GM21723 (cell line): ENCODE measurements at regions not wholly inside any gene's neighbourhood (a gene's known extent, or its start where the extent isn't known, plus 50 kb on each side); places are given as distances from the start of the nearest gene placed in this dataset.

ENCODE experiments used
- ATAC-seq: cut with Tn5 transposase; IDR thresholded peaks from one replicate; pipeline ENCODE4 v1.9.1; 2021; ENCODE audit warnings: mild to moderate bottlenecking, moderate library complexity; ENCODE audit not compliant: unreplicated experiment

DNA sequence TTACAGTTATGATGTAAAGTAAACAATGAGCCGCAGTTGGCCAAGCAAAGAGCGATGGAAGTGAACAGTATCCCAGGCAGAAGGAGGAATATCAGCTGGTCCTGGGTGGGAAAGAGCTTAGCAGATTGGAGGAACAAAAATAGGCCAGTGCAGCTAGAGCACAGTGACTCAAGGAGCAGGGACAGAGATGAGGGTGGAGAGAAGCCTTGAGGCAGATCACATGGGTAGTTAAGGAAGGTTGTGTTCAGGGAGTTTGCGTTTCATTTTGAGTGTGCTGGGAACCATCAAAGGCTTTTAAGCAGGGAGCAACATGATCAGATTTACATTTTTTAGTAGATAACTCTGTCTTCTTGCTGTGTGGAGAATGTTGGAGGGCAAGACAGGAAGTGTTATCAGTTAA lies 113.6 kb downstream of the OAT start:
- ATAC-seq = no peak

GRCh38 chr10:124303662-124304418 lies 114.9 kb downstream of the OAT start:
- no peak for ATAC-seq

DNA sequence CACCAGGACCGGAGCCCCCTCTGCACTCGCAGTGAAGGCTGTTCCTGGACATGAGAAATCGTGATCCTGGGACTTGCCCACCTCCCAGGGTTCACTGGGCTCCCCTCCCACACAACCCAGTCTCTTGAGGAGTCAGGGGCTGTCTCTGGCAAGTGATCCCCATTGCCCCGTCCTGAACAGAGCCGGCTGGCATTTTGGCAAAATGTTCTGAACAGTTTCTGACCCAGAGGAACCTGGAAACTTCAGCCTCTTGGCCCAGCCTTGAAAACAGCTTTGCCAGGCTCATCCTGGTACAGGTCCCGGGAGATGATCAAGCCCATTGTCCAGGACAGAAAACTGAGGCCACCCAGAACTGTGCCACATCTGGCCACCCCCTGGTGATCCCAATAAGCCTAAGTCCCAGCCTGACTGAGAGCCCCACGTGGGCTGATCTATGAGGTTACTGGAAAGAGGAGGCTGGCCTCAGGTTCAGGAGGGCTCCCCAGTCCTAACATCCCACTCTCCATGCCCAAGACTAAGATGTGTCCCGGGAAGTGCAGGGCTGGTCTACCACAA lies 115.7 kb downstream of the OAT start:
- no peak for ATAC-seq

- ATAC-seq = no peak
These were observed 117.0 kb downstream of the OAT start for GRCh38 chr10:124301736-124302135.

GRCh38 chr10:124300735-124301134 lies 118.0 kb downstream of the OAT start:
- no peak for ATAC-seq

DNA sequence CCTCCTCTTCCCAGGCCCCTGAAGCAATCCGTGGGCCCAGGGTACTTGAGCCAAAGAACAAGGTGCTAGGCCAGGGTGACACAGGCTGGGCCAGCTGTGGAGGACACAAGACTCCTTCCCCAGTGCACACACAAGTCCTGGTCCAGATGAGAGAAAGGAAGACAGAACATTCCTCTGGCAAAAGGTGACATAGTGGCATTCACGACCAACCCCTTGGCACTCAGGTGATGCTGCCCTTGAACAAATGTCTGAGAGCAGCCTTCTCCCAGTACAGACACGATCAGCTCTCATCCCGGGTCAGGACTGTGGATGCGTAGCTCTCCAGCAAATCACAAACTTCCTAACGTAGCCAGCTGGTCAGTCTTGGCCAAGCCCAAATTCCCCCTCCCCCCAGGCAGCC lies 118.5 kb downstream of the OAT start:
- ATAC-seq = no peak

GRCh38 chr10:124299696-124300095 lies 119.0 kb downstream of the OAT start:
- ATAC-seq = no peak

DNA sequence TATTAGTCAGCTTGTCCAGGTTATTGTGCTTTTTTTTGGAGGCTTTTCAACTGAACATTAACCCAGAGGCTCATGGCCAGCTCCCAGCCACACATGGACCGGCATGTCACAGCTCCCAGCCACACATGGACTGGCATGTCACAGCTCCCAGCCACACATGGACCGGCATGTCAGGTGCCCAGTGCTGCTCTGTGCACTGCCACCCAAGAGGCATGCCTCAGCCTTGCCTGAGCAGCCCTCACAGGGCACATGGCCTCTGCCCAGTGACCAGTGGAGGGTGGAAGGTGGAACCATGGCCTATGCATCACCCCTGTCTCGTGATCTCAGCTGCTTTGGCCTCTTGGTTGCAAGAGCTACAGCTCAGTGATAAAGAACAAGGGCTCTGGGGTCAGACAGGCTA lies 119.8 kb downstream of the OAT start:
- no peak for ATAC-seq

DNA sequence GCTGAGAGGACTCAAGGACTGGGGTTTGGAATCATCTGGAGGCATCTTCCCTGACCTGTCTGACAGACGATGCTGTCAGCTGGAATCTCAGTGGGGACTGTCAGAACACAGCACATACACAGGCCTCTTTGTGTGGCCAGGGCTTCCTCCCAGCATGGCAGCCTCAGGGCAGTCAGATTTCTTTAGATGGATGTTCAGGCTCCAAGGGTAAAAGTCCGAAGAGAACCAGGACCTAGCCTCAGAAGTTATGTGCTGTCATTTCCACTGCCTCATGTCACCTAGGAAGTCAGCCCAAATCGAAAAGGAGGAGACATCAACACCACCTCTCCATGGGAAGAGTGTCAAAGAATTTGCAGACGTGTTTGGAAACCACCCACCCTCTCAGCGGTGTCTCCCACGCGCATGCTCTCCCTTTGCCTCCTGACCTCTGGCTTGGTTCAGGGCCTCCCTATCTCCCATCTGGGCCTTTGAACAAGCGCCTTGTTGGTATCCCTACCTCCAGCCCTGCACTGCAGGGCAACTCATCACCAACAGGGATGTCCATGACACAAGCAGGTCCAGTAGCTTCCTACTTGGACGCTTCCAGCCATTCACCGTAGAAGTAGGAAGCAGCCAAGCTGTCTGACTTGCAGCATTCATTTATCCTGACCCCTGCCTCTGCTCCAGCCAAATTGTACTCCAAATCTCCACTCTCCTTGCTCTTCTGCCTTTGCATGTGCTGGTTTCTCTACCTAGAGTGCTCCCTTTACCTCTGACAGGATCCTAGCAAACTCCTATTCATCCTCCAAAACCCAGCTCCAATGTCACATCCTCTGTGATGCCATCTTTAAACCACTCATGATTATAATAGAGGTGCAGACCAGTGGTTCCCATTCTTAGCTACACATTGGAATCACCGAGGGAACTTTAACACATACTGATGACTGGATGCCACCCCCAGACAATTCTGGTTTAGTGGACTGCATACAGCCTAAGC lies 121.6 kb downstream of the OAT start:
- no peak for ATAC-seq

DNA sequence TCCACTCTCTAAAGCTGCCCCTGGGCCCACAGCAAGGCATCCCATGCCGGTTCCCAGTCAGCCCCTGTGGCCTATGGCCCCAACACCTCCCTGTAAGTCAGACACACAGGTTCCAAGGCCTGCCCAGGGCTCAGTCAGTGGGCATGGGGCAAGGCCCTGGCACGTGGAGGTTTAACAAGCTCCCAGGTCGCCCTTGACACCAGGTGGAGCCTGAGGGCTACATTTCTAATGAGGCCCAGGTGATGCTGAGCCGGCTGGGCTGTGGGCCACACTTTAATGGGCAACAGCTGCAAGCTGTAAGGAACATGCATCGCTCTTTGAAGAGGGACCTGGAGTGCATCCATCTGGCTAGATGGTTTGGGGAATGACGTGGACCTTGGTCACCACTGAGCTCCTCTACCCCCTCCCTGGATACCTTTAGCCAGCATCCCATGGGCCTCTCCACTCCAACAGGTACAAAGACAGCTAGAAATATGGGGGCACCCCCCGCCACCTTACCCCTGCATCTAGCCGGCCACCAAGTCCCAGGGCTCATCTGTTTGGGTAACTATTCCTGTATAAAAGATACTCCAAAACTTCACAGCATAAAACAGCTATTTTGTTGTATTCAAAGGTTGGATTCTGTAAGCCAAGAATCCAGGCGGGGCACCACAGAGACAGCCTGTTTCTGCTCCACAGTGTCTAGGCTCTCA lies 122.5 kb downstream of the OAT start:
- no peak for ATAC-seq

DNA sequence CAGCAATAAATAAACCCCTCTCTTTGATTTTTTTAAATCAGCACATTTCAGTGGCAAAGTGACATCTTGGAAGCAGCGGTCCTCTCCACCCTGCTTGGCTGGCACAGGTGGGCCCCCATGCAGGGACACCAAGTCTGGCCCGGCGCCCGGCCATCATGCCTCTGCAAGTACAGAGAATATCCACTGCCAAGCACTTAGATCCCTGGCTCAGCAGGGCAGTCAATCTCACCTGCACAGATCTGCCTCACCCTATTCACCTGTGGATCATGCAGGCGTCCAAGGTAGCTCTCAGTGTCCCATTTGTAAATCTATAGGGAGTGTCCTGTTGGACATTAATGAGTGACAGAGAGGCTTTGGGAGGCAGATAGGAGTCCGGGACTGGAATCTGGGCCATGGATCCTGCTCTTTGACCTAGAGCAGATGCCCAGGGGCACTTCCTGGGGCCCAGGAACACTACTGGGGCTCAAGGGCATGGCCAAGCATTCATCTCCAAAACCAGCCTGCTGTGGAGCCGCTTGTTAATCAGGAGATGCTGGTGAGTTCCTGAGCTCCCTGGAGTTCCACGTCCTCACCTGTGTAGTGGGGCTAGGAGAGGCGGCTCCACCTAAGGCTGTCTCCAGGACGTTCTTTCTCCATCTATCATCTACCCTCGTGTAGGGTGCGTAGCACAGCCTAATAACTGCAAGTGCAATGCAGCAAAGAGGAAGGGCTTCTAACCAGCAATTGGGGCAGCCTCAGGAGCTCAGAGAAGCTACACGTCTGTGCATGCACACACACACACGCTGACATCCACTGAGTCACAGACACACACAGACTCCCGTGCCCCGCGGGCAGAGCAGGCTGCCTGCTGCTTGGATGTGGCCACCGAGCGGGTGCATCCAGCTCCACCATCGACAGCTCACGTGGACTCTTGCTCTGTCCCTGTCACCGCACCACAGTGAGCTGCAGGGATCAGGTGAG lies 123.6 kb downstream of the OAT start:
- no peak for ATAC-seq

DNA sequence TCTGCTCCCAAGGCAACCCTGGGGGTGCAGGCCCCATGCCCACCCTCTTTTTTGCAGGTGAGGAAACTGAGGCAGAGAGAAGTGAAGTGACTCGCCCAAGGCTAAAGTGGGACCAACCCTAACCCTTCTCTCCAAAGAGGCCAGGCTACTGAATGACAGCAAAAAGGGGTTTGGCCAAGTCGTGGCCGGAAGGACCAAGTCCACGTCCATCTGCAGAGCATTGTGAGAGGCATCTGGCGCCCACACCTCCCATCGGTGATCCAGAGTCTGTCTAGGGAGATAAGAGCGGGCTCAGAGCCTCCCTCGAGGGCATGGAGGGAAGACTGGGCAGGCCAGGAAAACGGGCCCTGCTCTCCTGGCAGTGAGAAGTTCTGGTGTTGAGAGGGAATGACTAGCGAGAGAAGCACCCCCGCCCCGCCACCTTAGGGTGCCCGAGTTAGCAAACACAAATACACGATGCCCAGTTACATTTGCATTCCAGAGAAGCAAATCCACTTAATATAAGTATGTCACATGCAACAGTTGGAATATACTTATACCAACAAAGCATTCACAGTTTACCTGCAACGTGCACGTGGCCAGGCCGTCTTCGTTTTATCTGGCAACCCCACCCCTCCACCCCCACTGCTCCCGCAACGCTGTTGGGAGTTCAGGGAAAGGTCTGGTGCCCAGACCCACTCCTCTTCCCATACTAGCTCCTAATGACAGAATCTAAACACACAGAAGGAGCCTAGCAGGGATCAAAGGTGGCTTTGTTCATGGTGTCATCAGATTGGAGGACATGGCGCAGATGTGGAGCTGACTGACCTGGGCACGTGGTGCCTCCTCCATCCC lies 124.9 kb downstream of the OAT start:
- ATAC-seq = no peak

- ATAC-seq = no peak
These were observed 125.7 kb downstream of the OAT start for GRCh38 chr10:124292911-124293615.

GRCh38 chr10:124291001-124291701 lies 127.6 kb downstream of the OAT start:
- ATAC-seq = no peak

- ATAC-seq = peak; percentile 55
These were observed 128.6 kb downstream of the OAT start for GRCh38 chr10:124289851-124290795.

- ATAC-seq = no peak
These were observed 129.5 kb downstream of the OAT start for GRCh38 chr10:124288928-124289850.
